ENCODE measurements at regions not wholly inside any gene's neighbourhood (a gene's known extent, or its start where the extent isn't known, plus 50 kb on each side); places are given as distances from the start of the nearest gene placed in this dataset.
A peak's percentile ranks its signal among the peaks of the same experiment; 100 is the strongest.

DNA sequence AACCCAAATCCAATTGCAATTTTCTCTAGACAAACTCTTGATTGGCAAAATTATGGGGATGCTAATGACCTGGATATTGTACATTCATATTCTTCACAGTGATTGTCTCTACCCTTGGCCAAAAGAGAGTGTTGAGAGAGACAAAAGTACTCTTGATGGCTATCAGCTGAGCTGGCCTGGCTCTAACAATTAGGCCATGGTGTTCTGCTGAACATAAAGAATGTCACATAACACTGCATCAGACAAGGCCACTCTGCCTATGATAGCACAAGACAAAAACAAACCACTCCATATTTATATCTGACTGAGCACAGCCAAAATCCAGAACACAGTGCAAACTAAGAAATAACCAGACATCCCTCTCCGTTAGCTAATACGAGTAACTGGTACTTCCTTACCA is 101.7 kb downstream of the ADAMTS1 start:
- DNase-seq, result peak in 15 of 56 donors; percentile 2 to 52 (median 13)

DNA sequence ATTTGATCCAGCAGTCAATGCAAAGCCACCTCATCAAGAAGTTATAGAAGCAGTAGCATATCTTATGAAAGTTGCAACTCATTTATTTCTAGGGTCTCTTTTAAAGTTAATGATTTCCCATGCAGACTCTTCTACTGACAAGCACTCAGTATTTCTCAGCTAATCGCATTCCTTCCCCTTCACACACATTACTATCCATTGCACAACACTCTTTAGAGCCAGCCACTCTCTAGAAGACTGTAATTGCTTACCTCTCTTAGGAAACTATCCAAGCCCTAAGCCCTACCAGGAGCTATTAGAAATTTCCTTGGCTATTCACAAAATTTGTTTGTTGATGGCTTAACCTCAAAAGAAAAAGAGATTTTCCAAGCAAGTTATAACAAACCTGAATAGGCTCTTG is 106.0 kb downstream of the ADAMTS1 start:
- no peak for DNase-seq

DNA sequence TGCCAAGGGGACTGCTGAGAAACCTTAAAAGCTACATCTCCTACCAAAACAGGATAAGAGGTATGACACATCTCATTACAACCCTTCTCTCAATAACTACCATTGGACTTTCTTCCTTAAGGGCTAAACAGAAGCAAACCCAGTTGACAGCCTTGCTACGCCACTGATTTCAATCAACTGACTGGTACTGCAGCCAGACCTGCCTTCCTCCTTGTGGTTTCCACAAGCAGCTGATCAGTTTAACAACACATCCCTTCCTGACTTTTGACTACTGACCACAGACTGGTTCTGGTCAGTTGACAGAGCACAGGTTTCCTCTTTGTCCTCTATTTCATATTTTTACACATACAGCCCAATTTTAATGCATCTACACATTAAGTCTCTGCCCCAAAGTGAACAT is 108.8 kb downstream of the ADAMTS1 start:
- DNase-seq, result no peak

DNA sequence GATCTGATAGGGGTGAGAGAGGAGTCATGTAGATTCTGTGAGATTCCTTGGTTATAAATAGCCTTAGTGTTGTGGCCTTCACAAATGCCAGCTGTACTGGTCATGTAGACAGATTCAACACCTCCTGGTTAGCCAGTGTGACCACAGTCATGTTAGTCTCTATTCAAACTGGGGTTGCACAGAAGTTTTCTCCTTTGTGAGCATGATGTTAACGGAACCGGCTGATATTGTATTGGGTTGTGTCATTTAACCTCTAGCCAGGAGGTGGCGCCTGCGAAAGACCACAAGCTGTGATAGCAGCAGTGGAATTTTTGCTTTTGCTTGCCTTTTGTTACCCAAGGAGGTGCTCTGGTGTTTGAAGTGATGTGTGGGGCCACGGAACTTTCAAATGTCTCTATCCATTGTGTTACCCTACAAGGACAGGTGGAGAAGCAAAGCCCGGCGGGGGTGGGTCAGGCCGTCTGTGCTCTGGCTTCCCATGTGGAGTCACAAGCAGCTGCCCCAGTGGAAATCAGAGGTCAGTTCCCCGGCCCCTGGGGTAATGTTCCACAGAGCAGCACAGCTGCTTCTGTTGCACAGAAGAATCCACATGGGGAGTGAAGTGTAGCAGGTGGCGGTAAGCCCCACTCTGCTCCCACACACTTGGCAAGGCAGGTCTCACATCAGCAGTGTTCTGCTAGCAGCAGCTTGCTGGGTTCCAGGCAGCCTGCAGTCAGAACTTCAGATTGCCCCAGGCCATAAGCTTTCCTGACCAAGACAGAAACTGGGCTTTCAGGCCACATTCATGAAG is 112.6 kb downstream of the ADAMTS1 start:
- DNase-seq, result peak in 28 of 56 donors; percentile 2 to 71 (median 22)

DNA sequence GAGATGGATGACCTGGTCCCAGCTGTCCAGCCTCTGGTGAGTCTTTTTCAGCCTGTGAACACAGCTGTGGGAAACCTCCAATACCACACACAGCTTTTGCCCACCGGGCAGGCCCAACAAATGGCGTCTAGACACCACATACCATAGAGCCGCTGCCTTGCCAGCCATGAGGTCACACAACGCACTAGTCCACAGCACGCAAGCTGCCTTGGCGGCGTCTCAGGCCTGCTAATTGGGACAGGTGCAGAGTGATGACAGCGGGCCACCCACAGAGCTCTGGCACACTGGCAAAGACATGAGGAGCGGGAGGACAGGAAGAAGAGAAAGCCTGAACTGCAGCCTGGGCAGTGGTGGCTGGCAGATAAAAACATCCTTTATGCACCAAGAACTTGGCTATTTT is 125.5 kb downstream of the ADAMTS1 start:
- DNase-seq, result peak in 2 of 56 donors; percentile 6 to 9

DNA sequence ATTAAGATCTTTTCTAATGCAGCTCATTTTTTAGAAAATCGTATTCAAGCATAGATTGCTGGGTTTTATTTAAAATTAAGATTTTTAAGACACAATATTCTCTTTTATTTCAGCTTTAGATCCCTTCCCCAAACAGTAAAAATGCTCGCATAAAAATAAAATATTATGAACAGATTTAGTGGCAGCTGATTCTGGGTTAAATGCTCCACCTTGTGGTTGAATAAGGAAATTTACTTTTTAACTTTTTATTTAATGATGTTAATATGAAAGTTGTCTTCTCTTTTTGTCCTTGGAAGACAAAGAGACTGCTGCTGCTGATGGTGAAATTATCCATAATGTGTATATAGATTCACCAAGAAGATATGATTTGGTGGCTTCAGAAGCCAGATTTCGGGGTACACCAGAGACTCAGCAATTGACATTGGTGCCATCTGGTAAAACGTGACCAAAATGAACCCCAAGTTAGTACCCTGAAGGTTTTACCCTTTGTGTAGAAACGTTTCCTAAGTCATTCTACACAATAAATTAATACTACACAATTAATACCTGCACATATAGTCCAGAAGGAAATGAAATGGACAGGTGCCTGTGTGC is 128.0 kb downstream of the ADAMTS1 start:
- DNase-seq, result no peak

DNA sequence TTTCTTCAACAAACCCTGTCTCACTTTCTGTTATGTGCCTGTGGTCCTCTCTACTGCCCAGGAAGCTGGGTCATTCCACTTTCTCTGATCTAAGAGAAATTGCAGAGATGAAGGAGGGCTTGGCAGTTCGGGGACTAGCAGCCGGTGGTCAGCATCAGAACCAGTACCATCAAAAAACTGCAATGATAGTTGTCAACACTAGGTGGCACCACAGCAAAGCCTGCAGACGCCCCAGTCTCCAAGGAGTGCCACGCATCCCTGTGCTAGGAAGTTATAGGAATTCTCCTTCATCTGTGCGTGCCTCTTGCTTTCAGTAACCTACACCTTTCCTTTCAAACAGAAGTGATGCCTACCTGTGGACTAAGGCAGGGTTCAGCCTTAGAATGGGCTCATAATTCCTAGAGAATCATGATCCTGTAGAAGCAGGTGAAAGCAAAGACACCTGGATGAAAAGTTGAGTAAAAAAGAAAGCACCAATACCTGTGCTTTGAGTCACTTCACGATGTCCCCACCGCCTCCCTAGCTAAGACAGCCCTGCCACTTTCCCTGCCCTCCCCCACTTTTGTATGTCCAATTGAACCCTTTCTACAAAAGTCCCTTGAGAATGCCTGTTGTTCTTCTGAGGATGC is 129.2 kb downstream of the ADAMTS1 start:
- DNase-seq, result peak in 34 of 56 donors; percentile 3 to 68 (median 16)

DNA sequence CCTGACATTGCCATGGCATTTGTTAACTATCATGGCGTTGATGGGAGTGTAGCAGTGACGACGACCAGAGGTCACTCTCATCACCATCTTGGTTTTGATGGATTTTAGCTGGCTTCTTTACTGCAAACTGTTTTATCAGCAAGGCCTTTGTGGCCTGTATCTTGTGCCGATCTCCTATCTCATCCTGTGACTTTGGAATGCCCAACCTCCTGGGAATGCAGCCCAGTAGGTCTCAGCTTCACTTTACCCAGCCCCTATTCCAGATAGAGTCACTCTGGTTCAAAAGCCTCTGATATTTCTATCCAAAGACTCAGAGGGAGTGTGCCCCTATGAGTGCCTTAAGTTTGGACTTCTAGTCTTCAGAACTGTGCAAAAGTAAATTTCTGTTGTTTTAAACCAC is 130.1 kb downstream of the ADAMTS1 start:
- DNase-seq, result no peak

DNA sequence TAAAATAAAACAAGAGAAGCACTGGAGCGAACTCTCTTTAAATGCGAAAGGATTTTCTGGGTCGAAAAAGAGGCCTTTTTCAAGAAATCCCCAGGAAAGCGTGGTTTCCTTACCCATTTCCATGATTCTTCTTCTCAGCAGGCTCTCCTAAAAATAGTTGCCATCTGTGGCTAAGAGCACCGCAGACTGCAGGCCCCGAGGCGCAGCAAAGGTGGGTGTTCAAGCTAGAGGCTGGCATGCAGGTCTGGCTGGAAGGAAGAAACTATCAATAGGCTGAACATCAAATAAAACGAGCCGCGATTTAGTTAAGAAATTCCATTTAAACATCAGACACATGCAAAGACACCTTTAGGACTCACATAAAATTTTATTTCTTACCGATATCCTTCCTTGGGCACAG is 135.1 kb downstream of the ADAMTS1 start:
- DNase-seq, result peak in 3 of 56 donors; percentile 6 to 14 (median 6)

DNA sequence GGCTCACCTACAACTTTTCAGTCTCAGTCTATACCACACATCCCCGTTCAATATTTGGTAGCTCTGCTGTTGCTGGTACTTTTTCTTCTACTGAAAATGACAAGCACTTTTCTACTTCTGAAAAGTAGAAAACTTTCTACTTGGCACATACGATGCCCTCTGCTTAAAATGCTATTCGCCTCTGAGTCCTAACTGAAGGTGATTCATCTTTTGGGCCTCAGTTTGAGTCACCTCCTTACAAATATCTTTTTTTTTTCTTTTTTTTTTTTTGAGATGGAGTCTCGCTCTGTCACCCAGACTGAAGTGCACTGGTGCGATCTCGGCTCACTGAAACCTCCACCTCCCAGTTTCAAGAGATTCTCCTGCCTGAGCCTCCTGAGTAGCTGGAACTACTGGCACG is 136.0 kb upstream of the CYYR1 start:
- no peak for DNase-seq

DNA sequence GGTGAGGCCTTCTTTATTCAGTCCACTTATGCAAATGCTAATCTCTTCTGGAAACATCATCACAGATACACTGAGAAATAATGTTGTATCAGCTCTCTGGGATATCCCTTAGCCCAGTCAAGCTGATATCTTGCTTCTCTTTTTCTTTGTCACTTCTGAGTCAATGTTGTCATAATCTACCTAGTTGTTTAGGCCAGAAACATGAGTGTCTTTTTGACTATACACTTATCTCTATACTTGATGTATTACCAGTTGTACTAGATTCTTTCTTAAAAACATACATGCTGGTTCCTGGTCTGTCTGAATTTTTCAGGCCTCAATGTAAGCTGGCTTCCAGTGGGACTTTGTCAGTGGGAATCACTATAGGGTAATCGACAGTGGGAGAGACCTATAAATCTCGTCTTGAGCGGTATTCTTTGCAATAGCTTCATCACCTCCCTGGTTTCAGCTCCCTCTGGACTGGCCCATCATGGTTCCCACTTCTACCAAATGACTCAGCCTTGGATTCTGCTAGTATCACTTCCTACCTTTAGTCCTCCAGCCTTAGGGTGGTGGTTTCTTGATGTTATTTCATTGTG is 135.2 kb upstream of the CYYR1 start:
- no peak for DNase-seq

DNA sequence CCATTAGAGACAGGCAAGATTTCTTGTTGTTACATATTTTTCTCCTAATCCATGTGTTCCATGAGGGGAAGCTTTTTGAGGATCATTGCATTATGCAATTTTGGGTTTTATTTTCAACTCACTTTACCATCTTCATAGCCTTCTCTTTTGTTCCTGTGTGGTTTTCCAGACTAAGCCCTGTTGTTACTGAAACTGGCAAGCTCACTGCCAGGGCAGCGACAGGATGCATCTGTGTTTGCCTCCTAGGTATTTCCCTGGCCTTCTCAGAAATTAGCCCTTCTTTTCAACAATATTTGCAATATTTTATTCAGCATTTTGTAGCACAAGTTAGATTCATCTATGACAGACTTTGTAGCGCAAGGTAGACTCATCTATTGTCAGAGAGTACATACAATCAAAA is 134.2 kb upstream of the CYYR1 start:
- DNase-seq, result no peak

DNA sequence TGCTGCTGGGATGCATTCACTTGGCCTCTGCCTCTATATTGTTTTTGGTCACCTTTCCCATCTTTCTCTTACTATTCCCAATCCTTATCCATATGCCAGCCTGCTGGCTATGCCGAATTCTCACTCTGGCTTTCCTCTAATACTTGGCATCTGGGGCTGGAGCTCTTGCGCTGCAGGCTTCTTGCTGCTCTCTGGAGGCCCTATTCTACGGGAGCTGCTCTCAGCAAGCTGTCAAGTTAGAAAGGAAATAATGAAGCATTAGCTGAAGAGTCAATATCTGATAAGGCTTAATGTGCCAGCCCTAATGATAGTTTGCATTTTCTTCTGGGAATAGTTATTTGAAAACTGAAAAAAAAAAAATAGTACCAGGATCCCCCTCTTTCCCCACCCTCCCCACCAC is 125.3 kb upstream of the CYYR1 start:
- DNase-seq, result no peak

DNA sequence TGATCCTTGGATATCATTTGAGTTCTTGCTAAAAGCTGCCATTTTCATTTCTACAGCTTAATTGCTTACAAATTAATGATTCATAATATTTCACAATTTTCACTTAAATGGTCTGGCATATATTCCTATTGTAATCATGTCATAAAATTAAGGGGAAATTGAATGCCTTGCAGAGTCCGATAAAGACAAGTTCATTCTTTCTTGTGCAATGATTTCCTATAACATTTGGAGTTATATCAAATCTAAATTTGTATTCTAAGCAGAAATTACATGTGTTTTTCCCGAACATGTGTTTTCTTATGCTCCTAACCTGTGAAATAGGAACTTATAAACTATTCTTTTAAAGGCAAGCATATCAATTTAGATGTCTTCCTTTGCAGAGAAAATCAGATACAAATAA is 118.3 kb upstream of the CYYR1 start:
- no peak for DNase-seq

DNA sequence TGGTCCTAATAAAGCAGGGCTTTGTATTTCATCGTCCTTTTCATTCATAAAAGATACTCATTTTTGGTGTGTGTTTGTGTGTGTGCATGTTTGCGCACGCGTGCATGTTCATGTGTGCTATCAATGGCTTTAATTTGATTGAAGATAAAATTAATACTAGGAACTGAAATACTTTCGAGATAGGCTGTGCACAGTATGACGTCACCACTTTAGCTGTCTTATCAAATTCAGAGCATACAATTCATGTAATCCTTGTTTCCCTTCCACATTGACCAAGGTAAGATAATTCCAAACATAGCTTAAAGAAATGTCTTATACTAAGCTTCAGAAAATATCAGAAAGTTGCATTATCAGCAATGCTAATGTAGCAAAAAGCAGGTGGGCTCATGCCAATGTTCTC is 113.6 kb upstream of the CYYR1 start:
- no peak for DNase-seq

DNA sequence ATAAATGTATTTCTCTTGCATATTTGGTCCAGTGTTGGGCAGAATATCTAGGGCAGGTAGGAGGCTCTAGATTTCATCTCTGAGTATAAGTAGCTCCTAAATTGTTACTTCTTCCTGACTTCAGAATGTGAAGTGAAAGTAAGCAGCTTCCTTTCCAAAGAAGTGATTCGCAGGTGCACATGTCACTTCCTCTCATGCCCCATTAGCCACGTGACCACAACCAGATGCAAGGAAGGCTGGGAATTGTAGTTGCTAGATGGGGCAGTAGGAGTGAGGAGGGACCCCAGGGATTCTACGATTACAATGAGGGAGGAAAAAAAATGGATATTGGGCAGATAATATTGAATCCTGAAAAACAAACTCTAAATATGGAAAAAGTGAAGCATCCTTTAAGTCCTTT is 113.2 kb upstream of the CYYR1 start:
- no peak for DNase-seq

DNA sequence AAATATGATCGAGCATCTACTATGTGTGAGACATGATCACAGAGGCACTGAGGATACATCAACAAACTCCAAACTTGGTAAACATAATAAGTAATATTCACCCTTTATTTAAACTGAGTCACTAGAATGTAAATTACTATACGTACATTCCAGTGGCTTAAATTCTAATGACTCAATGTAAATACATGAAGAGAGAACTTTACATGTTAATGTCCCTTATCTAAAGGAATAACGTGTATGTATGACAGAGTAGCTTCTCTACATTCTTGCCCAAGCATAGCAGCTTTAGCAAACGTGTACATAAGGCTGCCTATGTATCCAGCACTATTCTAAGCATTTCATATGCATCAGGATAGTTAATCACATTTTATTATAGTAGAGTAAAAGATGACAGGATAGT is 111.8 kb upstream of the CYYR1 start:
- DNase-seq, result no peak

DNA sequence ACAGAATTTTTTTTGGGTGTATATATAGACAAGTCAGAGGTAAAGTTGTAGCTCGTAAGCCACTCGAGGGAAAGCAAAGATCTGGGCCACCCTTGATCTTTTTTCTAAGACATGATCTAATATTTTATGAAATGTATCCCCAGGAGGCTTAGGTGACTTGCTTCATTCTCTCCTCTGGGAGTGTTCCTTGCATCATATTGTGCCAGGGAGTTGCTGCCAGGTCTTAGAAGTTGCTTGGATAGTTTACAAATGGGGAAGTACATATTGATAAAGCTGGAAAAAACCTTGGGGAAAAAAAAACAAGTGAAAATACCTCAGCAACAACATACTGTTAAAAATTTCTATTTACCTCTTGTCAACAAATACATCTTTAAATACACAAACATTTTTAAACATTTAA is 110.9 kb upstream of the CYYR1 start:
- no peak for DNase-seq

DNA sequence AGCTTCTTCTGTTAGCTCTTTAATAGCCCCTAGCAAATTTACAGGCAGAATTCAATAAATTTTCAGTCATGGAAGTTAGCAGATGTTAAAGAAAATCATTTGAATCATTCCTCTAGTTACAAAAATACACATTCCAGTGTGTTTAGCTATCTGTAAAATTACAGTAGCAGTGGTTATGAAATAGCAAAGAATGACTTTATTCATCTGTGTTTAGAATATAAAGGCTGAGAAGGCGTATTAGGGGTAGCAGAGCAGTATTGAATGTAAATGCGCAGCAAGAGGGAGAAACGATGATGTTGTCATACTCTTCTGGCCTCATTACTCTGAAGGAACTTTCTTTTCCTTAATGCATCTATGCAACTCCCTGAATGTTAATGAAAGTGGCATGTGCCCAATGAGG is 106.2 kb upstream of the CYYR1 start:
- no peak for DNase-seq

DNA sequence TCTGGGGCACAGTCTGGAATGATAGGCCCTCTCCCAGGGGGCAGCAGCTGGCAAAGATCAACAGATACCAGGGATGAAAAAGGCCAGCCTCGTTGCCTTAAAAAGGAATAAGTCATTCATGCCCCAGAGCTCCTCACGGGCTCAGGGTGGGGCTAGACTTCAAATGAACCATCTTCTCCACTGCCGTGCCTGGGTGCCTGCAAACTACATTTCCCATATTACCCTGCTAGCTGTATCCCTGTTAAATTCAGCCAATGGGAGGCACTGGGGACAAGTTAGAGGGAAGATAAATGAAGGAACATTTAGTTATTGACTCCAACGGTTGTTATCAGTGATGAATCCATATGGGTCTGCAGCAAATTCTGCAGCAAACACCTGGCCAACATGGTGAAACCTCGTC is 101.2 kb upstream of the CYYR1 start:
- no peak for DNase-seq

DNA sequence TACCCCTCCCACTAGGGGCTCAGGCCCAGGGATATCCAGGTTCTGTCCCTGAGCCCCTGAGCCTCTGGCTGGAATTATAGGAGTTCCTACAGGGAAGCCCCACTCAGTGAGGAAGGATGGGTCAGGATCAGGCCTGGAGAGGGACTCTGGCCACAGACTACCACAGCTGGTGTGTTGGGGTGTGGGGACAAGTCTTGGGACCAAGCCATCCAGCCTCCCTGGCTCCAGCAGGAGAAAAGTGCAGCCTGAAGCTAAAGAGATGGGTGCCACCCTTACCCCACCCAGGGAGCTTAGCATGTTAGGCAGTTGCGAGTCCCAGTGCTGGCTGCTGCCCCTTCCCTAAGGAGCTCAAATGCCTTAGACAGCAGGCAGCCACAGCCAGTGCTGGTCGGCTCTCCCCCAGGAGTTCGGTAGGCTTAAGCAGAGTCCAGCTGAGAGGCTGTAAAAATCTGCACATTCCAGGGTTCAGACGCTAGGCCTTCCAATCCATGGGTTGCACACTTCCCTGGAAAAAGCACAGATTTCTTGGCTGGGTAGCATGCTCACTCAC is 96.2 kb upstream of the CYYR1 start:
- no peak for DNase-seq

DNA sequence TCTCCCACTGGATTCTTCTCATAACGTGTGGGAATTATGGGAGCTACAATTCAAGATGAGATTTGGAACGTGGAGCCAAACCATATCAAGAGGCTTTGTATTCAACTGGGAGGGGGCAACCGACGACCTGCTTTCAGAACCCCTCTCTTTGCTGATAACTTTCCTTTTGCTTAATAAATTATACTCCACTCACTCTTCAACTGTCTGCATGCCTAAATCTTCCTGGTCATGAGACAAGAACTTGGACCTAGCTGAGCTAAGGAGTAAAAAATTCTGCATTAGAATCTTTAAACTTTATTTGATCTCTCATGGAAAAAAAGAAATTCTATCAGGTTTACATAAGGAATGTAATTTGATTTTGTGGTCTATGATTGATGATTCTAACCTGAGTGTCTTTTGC is 86.7 kb upstream of the CYYR1 start:
- DNase-seq, result no peak

All from amygdala (tissue), 56 donors.